ENCODE measurements at regions not wholly inside any gene's neighbourhood (a gene's known extent, or its start where the extent isn't known, plus 50 kb on each side); places are given as distances from the start of the nearest gene placed in this dataset.
A peak's percentile ranks its signal among the peaks of the same experiment; 100 is the strongest.

GRCh38 chr11:70631624-70632047, 233.3 kb downstream of the CTTN start:
- DNase-seq = no peak

- no peak for DNase-seq
Observed at GRCh38 chr11:70633610-70634009, 235.3 kb downstream of the CTTN start.

DNA sequence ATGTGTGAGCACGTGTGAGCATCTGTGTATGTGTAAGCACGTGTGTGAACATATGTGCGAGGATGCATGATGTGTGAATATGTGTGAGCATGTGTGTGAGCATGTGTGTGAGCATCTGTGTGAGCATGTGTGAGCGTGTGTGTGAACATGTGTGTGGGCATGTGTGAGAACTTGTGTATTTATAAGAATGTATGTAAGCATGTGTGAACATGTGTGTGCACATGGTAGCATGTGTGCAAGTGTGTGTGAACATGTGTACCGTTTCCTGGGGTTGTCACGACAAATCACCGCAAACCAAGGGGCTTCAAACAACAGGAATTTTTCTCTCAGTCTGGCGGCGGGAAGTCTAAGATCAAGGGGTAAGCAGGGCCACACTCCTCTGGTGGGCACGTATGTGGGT, 238.3 kb downstream of the CTTN start:
- DNase-seq = no peak

DNA sequence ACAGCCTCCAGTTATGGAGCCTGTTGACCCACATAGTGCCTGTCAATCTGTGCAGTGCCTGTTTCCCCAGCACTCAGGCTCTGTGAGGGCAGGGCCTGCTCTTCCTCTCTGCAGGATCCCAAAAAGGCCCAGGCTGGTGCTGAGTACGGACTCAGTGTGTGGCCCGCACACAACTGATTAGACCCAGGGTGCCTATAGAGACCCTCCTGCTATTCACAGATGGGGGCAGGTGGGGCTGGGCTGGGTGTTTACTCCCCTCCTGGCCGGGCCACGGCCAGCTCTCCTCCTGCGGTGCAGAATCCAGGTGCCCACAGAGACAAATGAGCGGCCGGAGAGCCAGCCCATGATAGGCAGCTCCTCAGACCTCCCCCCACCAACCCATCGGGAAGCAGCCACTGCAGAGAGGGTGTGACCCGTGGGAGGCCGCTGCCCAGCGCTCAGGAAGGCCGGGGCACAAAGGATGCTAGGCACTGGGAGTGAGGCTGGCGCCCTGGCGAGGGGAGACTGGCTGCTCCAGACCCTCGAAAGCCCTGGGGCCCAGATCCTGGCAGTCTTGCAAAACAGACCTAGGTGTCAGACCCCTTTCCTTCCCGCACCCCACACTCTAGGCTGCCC, 239.0 kb downstream of the CTTN start:
- no peak for DNase-seq

GRCh38 chr11:70637949-70638583, 239.7 kb downstream of the CTTN start:
- no peak for DNase-seq

GRCh38 chr11:70640408-70640807, 242.1 kb downstream of the CTTN start:
- DNase-seq = no peak

DNA sequence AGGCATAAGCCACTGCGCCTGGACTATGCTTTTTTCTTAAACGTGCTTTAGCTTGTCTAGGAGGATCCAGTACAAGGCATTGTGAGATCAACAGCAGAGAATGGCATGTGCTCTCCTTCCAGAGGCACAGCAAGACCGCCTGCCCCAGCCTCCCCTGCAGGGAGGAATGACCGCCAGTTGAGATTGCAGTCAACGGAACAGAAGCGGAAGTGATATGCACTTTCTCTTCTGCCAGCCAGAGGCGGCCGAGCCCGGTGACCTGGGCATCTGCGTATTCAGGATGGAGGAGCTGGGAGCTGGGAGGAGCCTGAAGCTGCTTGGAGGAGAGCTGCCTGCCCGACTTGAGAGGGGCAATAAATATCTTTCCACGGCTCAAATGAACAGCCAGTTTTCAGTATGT, 243.0 kb downstream of the CTTN start:
- DNase-seq = no peak

- DNase-seq = no peak
Observed at GRCh38 chr11:70642266-70642665, 243.9 kb downstream of the CTTN start.

- no peak for DNase-seq
Observed at GRCh38 chr11:70643642-70644041, 245.3 kb downstream of the CTTN start.

- no peak for DNase-seq
Observed at GRCh38 chr11:70644343-70645060, 246.2 kb downstream of the CTTN start.

DNA sequence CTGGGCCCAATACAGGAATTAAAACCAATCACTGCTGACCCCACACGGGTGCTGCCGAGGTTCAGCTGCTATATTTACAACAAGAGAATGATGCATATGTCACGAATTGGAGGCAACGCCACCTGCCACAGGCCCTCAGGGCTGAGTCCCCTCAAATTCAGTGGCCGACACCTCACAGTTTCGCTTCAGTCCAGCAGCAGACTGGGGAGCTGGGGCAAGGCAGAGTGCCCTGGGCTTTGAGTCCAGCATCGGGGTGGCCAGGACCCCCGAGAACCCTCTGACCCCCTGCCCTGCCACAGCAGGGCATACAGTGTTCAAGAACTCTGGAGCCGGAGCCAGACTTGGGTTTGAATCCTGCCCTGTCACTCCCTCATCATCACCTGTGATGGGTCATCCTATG, 247.2 kb downstream of the CTTN start:
- no peak for DNase-seq

DNA sequence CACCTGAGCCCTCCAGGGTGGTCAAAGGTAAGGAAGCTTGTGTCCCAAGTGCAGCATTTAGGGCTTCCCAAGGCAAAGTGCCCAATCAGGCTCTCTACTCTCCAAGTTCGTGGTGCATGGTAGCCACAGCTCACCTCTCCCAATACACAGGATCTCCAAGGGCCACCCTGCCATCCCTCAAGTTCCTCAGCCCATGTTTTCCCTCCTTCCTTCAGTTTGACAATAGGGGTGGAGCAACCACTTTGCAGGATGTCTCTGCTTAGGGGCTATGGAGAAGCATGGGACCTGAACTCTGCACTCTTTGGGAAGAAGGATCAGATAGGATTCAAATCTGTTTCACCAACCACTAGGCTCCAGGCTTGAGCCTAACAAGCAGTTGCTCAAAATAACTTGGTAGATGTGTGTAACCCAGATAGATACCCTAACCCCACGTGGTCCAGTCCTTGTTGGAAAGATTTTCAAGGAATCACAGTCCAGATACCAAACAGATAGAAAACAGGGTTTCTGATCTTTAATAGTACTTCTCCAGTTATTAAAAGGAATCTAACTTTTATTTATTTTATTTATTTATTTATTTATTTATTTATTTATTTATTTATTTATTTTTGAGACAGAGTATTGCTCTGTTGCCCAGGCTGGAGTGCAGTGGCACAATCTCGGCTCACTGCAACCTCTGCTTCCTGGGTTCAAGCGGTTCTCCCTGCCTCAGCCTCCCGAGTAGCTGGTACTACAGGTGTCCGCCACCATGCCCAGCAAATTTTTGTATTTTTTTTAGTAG, 248.1 kb downstream of the CTTN start:
- no peak for DNase-seq

DNA sequence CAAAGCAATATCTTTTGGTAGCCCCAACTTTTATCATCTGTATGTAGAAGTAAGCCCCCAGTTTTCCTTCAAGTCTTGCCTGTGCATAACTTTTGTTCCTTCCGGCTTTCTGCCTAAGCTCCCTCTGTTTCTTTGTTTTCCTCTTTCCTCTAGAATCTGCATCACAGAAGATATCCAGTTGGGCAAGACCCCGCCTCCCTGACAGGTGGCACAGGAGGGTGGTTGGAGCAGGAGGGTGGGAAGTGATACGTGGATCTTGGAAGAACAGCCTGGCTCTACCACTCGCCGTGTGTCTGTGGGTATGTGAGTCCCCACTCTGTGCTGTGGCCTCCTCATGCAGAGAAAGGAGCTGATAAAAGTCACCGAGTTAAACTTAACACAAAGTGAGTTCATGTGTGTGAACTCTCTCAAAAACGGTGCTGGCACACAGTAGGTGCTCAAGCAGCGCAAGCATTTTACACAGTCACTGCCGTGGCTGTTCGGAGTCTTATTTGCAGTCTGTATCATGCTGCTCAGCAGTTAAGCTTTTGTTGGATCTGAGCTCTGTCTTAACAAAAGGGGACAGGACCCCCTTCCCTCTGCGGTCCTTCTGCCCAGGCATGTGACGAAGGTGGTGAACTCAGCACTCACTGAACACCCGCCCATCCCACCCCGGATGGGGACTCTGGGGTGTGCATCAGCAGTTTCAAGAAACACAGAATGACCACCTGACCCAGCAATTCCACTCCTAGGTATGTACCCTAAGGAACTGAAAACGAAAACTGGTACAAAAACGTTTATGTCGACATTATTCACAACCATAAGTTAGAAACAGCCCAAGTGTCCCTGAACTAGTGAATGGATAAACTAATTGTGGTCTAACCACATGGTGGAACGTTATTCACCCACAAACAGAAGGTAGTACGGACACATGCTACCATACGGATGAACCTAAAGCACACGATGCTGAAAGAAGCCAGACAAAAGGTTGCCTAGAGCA, 249.1 kb downstream of the CTTN start:
- no peak for DNase-seq

DNA sequence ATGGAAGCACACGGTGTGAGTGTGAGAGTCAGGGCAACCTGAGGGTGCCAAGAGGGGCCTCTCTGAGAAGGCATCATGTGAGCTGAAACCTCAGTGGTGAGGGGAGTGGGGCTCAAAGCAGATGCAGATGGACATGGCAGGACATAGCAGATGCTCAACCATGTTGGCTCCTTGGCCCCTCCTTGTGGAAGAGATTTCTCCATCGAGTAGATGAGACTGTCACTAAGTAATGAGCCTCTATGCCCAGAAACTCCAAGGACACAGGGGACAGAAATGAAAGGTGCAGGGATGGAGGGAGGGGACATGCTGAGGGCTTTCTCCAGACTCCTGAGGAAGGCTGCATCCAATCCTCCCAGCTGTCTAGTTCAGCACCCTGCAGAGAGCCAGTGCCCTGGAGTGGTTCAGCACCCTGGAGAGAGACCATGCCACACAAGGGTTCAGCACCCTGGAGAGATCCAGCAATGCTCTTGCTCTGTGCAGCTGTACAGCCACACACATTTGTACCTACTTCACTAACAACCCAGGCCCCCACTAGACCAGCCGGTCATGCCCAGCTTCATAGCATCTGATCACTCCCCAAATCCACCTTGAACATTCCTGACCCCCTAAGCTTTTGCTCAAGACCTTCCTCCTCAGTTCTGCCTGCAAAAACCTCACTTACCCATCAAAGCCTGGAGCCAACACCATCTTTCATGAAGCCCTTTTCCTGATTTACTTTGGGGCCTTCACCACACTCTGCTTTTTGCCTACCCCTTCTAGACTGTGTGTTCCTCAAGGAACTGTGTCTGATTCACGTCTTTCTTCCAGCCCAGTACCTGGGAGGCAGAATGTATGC, 252.0 kb downstream of the CTTN start:
- DNase-seq = peak; percentile 62

- no peak for DNase-seq
Observed at GRCh38 chr11:70651031-70651430, 252.7 kb downstream of the CTTN start.

DNA sequence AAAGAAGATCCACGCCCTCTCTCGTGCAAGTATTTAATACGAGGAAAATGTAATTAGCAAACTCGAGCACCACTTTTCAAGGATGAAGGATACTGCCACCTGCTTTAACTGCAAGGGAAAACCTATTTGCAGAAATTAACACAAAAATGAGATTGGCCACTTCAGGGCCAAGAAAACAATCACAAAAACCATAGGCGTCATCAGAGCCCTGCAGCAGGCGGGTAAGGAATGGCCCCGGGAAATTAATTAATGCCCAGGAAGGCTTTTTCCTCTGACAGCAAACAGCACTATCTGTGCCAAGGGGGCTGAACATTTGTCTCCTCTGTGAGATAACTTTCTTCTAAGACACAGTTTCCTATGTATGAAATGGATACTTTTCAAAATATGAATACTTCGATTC, 255.7 kb downstream of the CTTN start:
- no peak for DNase-seq

DNA sequence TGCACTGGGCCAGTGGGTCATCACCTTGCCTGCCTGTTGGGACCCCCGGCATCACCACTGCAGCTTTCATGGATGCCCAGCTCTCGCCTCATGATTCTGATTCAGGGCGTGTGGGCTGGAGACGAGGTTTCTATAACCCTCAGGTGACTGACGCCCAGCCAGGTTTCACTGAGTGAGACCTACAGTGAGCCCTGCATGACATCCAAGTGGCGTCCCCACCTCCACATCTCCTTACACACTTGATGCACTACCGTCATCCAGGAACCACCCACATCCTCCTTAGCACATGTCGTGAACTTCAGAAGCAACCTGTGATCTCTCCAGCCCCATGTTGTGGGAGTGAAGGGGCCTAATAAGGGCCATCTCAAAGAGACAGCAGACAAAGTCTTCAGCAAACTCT, 257.5 kb downstream of the CTTN start:
- no peak for DNase-seq

DNA sequence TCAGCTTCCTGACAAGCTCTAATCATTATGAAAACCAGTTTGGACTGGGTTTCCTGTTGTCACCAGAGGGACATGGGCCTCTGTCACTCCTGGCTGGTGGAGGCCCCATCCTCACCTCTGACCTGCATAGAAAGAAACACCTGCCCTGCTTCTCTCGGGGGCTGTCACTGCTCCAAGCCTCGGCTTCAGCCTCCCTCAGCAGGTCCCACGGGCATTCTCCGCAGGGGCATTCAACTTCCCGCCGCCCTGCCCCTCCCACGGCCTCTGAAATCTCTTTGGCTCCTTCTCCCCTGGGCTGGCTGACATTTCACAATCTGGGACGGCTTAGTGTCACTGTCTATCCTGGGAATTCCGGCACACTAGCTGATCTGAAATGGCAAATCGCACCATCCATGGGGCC, 257.9 kb downstream of the CTTN start:
- no peak for DNase-seq

GRCh38 chr11:70660059-70660888, 261.9 kb downstream of the CTTN start:
- no peak for DNase-seq

- no peak for DNase-seq
Observed at GRCh38 chr11:70660889-70661197, 262.5 kb downstream of the CTTN start.
